ENCODE measurements at regions not wholly inside any gene's neighbourhood (a gene's known extent, or its start where the extent isn't known, plus 50 kb on each side); places are given as distances from the start of the nearest gene placed in this dataset.

- Histone ChIP-seq H3K79me1 (ENCODE audit: low read depth in 1 of 2, low read length in 2 of 2) (no peaks in the 10 kb centered on the region), H3K27ac (ENCODE audit: insufficient read depth, low read length) (no peak overlapping the region), H3K4me3 (ENCODE audit: insufficient read depth, low read depth, low read length) (no peak overlapping the region), H3K9me3 (ENCODE audit: control insufficient read depth, insufficient read depth, low read length) (no peaks in the 10 kb centered on the region), H4K8ac (ENCODE audit: low read depth in 2 of 2, low read length in 2 of 2) (no peak overlapping the region), H3K9me1 (ENCODE audit: insufficient read depth, low read length) (no peaks in the 10 kb centered on the region; the same call in 1 of the 2 replicates), H4K20me1 (ENCODE audit: insufficient read depth, low read length) (no peaks in the 10 kb centered on the region), H2BK20ac (ENCODE audit: low read depth, low read length) (no peak overlapping the region), H3K4me2 (ENCODE audit: low read depth, low read length) (no peak overlapping the region), H2AK5ac (ENCODE audit: low read depth, low read length) (no peak overlapping the region), H2AK9ac (replicated peaks; ENCODE audit: low read depth, low read length, poor library complexity) (no peak overlapping the region), H3K9ac (ENCODE audit: low read depth, low read length) (no peak overlapping the region), H2BK15ac (ENCODE audit: low read depth, low read length) (no peak overlapping the region), H4K91ac (ENCODE audit: insufficient read depth, low read depth, low read length) (no peak overlapping the region), H3K14ac (replicated peaks; ENCODE audit: low read depth, low read length) (no peak overlapping the region), H2BK5ac (ENCODE audit: low read depth, low read length, poor library complexity, severe bottlenecking) (no peak overlapping the region), H2BK120ac (ENCODE audit: low read depth, low read length) (no peak overlapping the region), H3K36me3 (ENCODE audit: control insufficient read depth, insufficient read depth, low read length) (no peaks in the 10 kb centered on the region), H3K18ac (ENCODE audit: low read depth, low read length) (no peak overlapping the region), H3K4me1 (ENCODE audit: control insufficient read depth, insufficient read depth, low read length) (no peaks in the 10 kb centered on the region), H3K56ac (ENCODE audit: extremely low read depth, insufficient read depth, low read length) (no peak overlapping the region), H3K27me3 (ENCODE audit: control insufficient read depth, insufficient read depth, low read length) (peaks cover 4% of the 10 kb centered on the region; the same call in 1 of the 2 replicates), H2AFZ (replicated peaks; ENCODE audit: low read length, poor library complexity) (no peak overlapping the region), H3K23ac (ENCODE audit: low read depth, low read length) (no peak overlapping the region), H4K5ac (ENCODE audit: low read depth, low read length) (no peak overlapping the region), H3K4ac (ENCODE audit: low read depth, low read length) (no peak overlapping the region)
- POLR2A ChIA-PET (ENCODE audit: unreplicated experiment) = no interaction called here
- TF ChIP-seq CHD1 (IDR thresholded peaks at IDR 0.05; ENCODE audit: low read depth, low read length) = no peak
- TF ChIP-seq RAD21 (IDR thresholded peaks at IDR 0.05; ENCODE audit: low read length) = no peak
- TF ChIP-seq MAFK (IDR thresholded peaks at IDR 0.05; ENCODE audit: low read depth, low read length) = no peak
- TF ChIP-seq MAZ (IDR thresholded peaks at IDR 0.05; ENCODE audit: borderline replicate concordance, low read depth, low read length) = no peak
- TF ChIP-seq RCOR1 (IDR thresholded peaks at IDR 0.05; ENCODE audit: insufficient replicate concordance, low read length) = no peak
- no peak for TF ChIP-seq FOS (IDR thresholded peaks at IDR 0.05; ENCODE audit: low read depth, low read length)
- no peak for TF ChIP-seq BHLHE40 (IDR thresholded peaks at IDR 0.05; ENCODE audit: low read depth, low read length)
- no peak for TF ChIP-seq CEBPB (IDR thresholded peaks at IDR 0.05; ENCODE audit: low read depth, low read length)
- no peak for TF ChIP-seq SMC3 (IDR thresholded peaks at IDR 0.05; ENCODE audit: low read depth, low read length)
- TF ChIP-seq ELK1 (IDR thresholded peaks at IDR 0.05; ENCODE audit: borderline replicate concordance, low read depth, low read length) = no peak
- TF ChIP-seq MXI1 (IDR thresholded peaks at IDR 0.05; ENCODE audit: borderline replicate concordance, low read depth, low read length) = no peak
- dilution Hi-C loops (cut with HindIII; ENCODE audit: low sequenced_read_pairs, unreplicated experiment) = no loop called here
- intact Hi-C loops (cut with micrococcal nuclease) = no loop called here
- BruUV-seq (replicated peaks) = no TSS peak
- ATAC-seq (ENCODE audit: low read depth) (no peak), DNase-seq (no peak)
- WGBS, 2 experiments (ENCODE audit: extremely low coverage in 2 of 2, insufficient read length in 1 of 2) = 100% methylated on average over 1 of the region's 2 CpGs; no CpG with 5 or more reads in 1 of the 2 experiments
- in situ Hi-C loops (cut with MboI; ENCODE audit: low sequenced_read_pairs) = loop anchor here (10.0 to 25.0 kb wide), 2 partner anchors 374 to 1206 kb away; partner anchors contain the start of genes ASB4 and SGCE
- CTCF ChIA-PET = no interaction called here
Observed at GRCh38 chr7:94280851-94281250, 113.8 kb upstream of the COL1A2 start.

All from IMR-90 (cell line).